A549 (cell line): ENCODE measurements at regions not wholly inside any gene's neighbourhood (a gene's known extent, or its start where the extent isn't known, plus 50 kb on each side); places are given as distances from the start of the nearest gene placed in this dataset.

Experiments used
- CBX2 ChIP-seq: fragments of 200-600 bp; sonication (generic); IDR thresholded peaks from 2 replicates; pipeline ENCODE4 v1.6.1; 2016; ENCODE audit warnings: low read depth, mild to moderate bottlenecking, borderline replicate concordance
- MAX ChIP-seq: IDR thresholded peaks from 2 replicates; pipeline ENCODE4 v1.6.1; 2012
- TFCP2L1 ChIP-seq: fragments of 250-450 bp; sonication (Bioruptor Pico); IDR thresholded peaks from 2 replicates; pipeline ENCODE4 v1.5.0; 2021; ENCODE audit warnings: mild to moderate bottlenecking

GRCh38 chr3:135915206-135915605 is 50.3 kb upstream of the PPP2R3A start:
- TF ChIP-seq TFCP2L1 (no peak), CBX2 (no peak), MAX (no peak)
